ENCODE measurements at regions not wholly inside any gene's neighbourhood (a gene's known extent, or its start where the extent isn't known, plus 50 kb on each side); places are given as distances from the start of the nearest gene placed in this dataset.
"Not testable (repeated sequence)": the region's sequence is repeated elsewhere in the genome, so short reads cannot be mapped to it uniquely, and the experiment has no call there.

- H2AK5ac ChIP-seq (ENCODE audit: low read length) = no peak overlapping the region
- no peak overlapping the region for H3K56ac ChIP-seq (ENCODE audit: low read length)
- H2BK5ac ChIP-seq (ENCODE audit: low read length) = no peak overlapping the region
- no peak overlapping the region for H3K9ac ChIP-seq (ENCODE audit: low read length)
- peaks cover 6% of the 10 kb centered on the region for H3K4me1 ChIP-seq (ENCODE audit: control insufficient read depth, low read depth, low read length)
- H3K4me2 ChIP-seq (ENCODE audit: low read length) = no peak overlapping the region
- no peaks in the 10 kb centered on the region for H3K79me1 ChIP-seq (ENCODE audit: low read length)
- H3K79me2 ChIP-seq (ENCODE audit: control insufficient read depth, insufficient read depth, low read length) = no peaks in the 10 kb centered on the region
- H3K27me3 ChIP-seq (ENCODE audit: insufficient read depth, low read length, poor library complexity) = no peaks in the 10 kb centered on the region
- no peaks in the 10 kb centered on the region for H3K36me3 ChIP-seq (ENCODE audit: control insufficient read depth, insufficient read depth, low read length)
- no peak overlapping the region for H3K27ac ChIP-seq (ENCODE audit: low read depth, low read length)
- H3K23ac ChIP-seq (ENCODE audit: low read length) = no peak overlapping the region
- no peak overlapping the region for H2BK15ac ChIP-seq (replicated peaks; ENCODE audit: low read depth)
- no peak overlapping the region for H4K8ac ChIP-seq (ENCODE audit: low read depth, low read length)
- no CpG with 5 or more reads among the region's 2 CpGs for WGBS (ENCODE audit: extremely low coverage, insufficient coverage, low lambda C conversion rate)
- DNase-seq = no peak
- H3K18ac ChIP-seq (ENCODE audit: low read length) = no peak overlapping the region
- no peak overlapping the region for H3K4ac ChIP-seq (ENCODE audit: low read depth, low read length)
- H4K5ac ChIP-seq (ENCODE audit: low read length) = no peak overlapping the region
- H2BK120ac ChIP-seq (ENCODE audit: low read depth, low read length) = no peak overlapping the region
- H3K4me3 ChIP-seq (ENCODE audit: low read length) = no peak overlapping the region
These were observed 164.9 kb downstream of the NAA11 start for GRCh38 chr4:79160962-79161361.

DNA sequence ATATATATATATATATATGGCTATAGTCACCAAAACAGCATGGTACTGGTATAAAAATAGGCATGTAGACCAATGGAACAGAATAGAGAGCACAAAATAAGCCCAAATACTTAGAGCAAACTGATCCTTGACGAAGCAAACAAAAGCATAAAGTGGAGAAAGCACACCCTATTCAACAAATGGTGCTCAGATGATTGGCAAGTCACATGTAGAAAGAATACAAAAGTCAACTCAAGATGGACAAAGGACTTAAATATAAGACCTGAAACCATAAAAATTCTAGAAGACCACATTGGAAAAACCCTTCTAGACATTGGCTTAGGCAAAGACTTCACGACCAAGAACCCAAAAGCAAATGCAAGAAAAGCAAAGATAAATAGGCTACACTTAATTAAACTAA lies 167.2 kb downstream of the NAA11 start:
- H3K27me3 ChIP-seq (ENCODE audit: insufficient read depth, low read length, poor library complexity); H3K18ac ChIP-seq (ENCODE audit: low read length); H4K8ac ChIP-seq (ENCODE audit: low read depth, low read length); H3K56ac ChIP-seq (ENCODE audit: low read length); H2BK5ac ChIP-seq (ENCODE audit: low read length); H2BK120ac ChIP-seq (ENCODE audit: low read depth, low read length); H3K4me2 ChIP-seq (ENCODE audit: low read length); DNase-seq; H3K23ac ChIP-seq (ENCODE audit: low read length); H3K4me3 ChIP-seq (ENCODE audit: low read length); H4K5ac ChIP-seq (ENCODE audit: low read length); H3K4me1 ChIP-seq (ENCODE audit: control insufficient read depth, low read depth, low read length); H3K9ac ChIP-seq (ENCODE audit: low read length); H3K4ac ChIP-seq (ENCODE audit: low read depth, low read length); H3K79me1 ChIP-seq (ENCODE audit: low read length); H3K79me2 ChIP-seq (ENCODE audit: control insufficient read depth, insufficient read depth, low read length); H2AK5ac ChIP-seq (ENCODE audit: low read length); H3K36me3 ChIP-seq (ENCODE audit: control insufficient read depth, insufficient read depth, low read length); H3K27ac ChIP-seq (ENCODE audit: low read depth, low read length); H2BK15ac ChIP-seq (replicated peaks; ENCODE audit: low read depth): not testable (repeated sequence)
- WGBS (ENCODE audit: extremely low coverage, insufficient coverage, low lambda C conversion rate) = no CpG with 5 or more reads among the region's 2 CpGs

- Histone ChIP-seq H3K9ac (ENCODE audit: low read length) (no peak overlapping the region), H3K4ac (ENCODE audit: low read depth, low read length) (no peak overlapping the region), H2BK5ac (ENCODE audit: low read length) (no peak overlapping the region), H2BK15ac (replicated peaks; ENCODE audit: low read depth) (no peak overlapping the region), H4K8ac (ENCODE audit: low read depth, low read length) (no peak overlapping the region), H2AK5ac (ENCODE audit: low read length) (no peak overlapping the region), H4K5ac (ENCODE audit: low read length) (no peak overlapping the region), H2BK120ac (ENCODE audit: low read depth, low read length) (no peak overlapping the region), H3K18ac (ENCODE audit: low read length) (no peak overlapping the region), H3K4me1 (ENCODE audit: control insufficient read depth, low read depth, low read length) (no peaks in the 10 kb centered on the region), H3K23ac (ENCODE audit: low read length) (no peak overlapping the region), H3K36me3 (ENCODE audit: control insufficient read depth, insufficient read depth, low read length) (no peaks in the 10 kb centered on the region), H3K4me3 (ENCODE audit: low read length) (no peak overlapping the region), H3K27me3 (ENCODE audit: insufficient read depth, low read length, poor library complexity) (no peaks in the 10 kb centered on the region), H3K56ac (ENCODE audit: low read length) (no peak overlapping the region), H3K27ac (ENCODE audit: low read depth, low read length) (no peak overlapping the region), H3K4me2 (ENCODE audit: low read length) (no peak overlapping the region), H3K79me2 (ENCODE audit: control insufficient read depth, insufficient read depth, low read length) (no peaks in the 10 kb centered on the region), H3K79me1 (ENCODE audit: low read length) (no peaks in the 10 kb centered on the region)
- no CpG with 5 or more reads among the region's 3 CpGs for WGBS (ENCODE audit: extremely low coverage, insufficient coverage, low lambda C conversion rate)
- DNase-seq = no peak
These were observed 170.5 kb downstream of the NAA11 start for GRCh38 chr4:79155336-79155735.

DNA sequence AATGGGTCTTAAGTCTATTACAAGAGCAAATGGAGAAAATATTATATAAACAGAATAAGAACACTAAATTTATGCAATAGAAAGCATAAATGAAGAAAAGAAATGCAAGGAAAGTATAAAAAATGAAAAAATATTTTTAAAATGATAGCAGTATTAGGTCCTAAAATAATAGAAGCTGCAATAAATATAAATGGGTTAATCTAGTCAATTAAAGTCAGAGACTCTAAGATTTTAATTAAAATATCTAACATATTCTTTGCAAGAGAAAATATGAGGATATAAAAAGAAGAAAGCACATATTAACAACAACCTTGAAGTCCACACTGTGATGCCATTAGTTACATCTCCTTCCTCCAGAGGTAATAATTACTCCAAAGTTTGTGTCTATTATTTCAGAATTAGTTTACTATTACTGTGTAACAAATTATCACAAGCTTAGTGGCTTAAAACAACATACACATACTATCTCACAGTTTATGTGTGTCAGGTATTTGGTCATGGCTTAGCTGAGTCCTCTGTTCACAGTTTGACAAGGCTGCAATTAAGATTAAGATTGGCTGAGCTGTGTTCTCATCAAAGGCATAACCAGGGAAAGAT lies 174.9 kb downstream of the NAA11 start:
- Histone ChIP-seq H3K23ac (ENCODE audit: low read length) (no peak overlapping the region), H3K18ac (ENCODE audit: low read length) (no peak overlapping the region), H3K27me3 (ENCODE audit: insufficient read depth, low read length, poor library complexity) (no peaks in the 10 kb centered on the region), H3K56ac (ENCODE audit: low read length) (no peak overlapping the region), H3K4me3 (ENCODE audit: low read length) (no peak overlapping the region), H2AK5ac (ENCODE audit: low read length) (no peak overlapping the region), H3K79me2 (ENCODE audit: control insufficient read depth, insufficient read depth, low read length) (no peaks in the 10 kb centered on the region), H3K27ac (ENCODE audit: low read depth, low read length) (no peak overlapping the region), H2BK15ac (replicated peaks; ENCODE audit: low read depth) (no peak overlapping the region), H2BK5ac (ENCODE audit: low read length) (no peak overlapping the region), H3K4me2 (ENCODE audit: low read length) (no peak overlapping the region), H3K4ac (ENCODE audit: low read depth, low read length) (no peak overlapping the region), H2BK120ac (ENCODE audit: low read depth, low read length) (no peak overlapping the region), H3K36me3 (ENCODE audit: control insufficient read depth, insufficient read depth, low read length) (no peaks in the 10 kb centered on the region), H3K79me1 (ENCODE audit: low read length) (no peaks in the 10 kb centered on the region), H3K4me1 (ENCODE audit: control insufficient read depth, low read depth, low read length) (no peaks in the 10 kb centered on the region), H4K8ac (ENCODE audit: low read depth, low read length) (no peak overlapping the region), H3K9ac (ENCODE audit: low read length) (no peak overlapping the region), H4K5ac (ENCODE audit: low read length) (no peak overlapping the region)
- peak; percentile 13 for DNase-seq

DNA sequence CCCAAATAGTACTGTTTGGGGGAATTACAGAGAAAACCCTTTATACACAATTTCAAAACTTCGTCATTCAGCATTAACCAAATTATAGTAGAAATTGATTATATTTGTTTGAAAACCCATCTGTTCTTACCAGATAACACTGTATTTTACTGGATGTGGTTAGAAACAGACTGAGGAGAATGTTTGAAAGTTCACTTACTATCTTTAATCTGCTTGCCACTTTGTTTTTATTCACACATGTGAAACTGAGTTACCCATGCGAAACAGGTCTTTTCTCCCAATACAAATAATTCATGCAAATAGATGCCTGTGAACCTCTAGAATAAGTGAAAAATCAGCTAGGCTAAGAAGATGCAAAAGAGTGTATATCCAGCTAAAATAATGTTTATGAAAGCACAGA lies 177.5 kb downstream of the NAA11 start:
- Histone ChIP-seq H4K5ac (ENCODE audit: low read length) (no peak overlapping the region), H3K56ac (ENCODE audit: low read length) (no peak overlapping the region), H2BK120ac (ENCODE audit: low read depth, low read length) (no peak overlapping the region), H3K27me3 (ENCODE audit: insufficient read depth, low read length, poor library complexity) (no peaks in the 10 kb centered on the region), H3K4me3 (ENCODE audit: low read length) (no peak overlapping the region), H3K36me3 (ENCODE audit: control insufficient read depth, insufficient read depth, low read length) (no peaks in the 10 kb centered on the region), H4K8ac (ENCODE audit: low read depth, low read length) (no peak overlapping the region), H3K9ac (ENCODE audit: low read length) (no peak overlapping the region), H2AK5ac (ENCODE audit: low read length) (no peak overlapping the region), H2BK15ac (replicated peaks; ENCODE audit: low read depth) (no peak overlapping the region), H3K79me2 (ENCODE audit: control insufficient read depth, insufficient read depth, low read length) (no peaks in the 10 kb centered on the region), H2BK5ac (ENCODE audit: low read length) (no peak overlapping the region), H3K4ac (ENCODE audit: low read depth, low read length) (no peak overlapping the region), H3K4me1 (ENCODE audit: control insufficient read depth, low read depth, low read length) (no peaks in the 10 kb centered on the region), H3K79me1 (ENCODE audit: low read length) (no peaks in the 10 kb centered on the region), H3K18ac (ENCODE audit: low read length) (no peak overlapping the region), H3K4me2 (ENCODE audit: low read length) (no peak overlapping the region), H3K23ac (ENCODE audit: low read length) (no peak overlapping the region), H3K27ac (ENCODE audit: low read depth, low read length) (no peak overlapping the region)
- no CpG with 5 or more reads among the region's 2 CpGs for WGBS (ENCODE audit: extremely low coverage, insufficient coverage, low lambda C conversion rate)
- no peak for DNase-seq

- Histone ChIP-seq H2BK5ac (ENCODE audit: low read length) (no peak overlapping the region), H3K18ac (ENCODE audit: low read length) (no peak overlapping the region), H3K27ac (ENCODE audit: low read depth, low read length) (no peak overlapping the region), H3K9ac (ENCODE audit: low read length) (no peak overlapping the region), H3K79me1 (ENCODE audit: low read length) (no peaks in the 10 kb centered on the region), H3K27me3 (ENCODE audit: insufficient read depth, low read length, poor library complexity) (no peaks in the 10 kb centered on the region), H3K4me2 (ENCODE audit: low read length) (no peak overlapping the region), H3K4me1 (ENCODE audit: control insufficient read depth, low read depth, low read length) (no peaks in the 10 kb centered on the region), H3K56ac (ENCODE audit: low read length) (no peak overlapping the region), H2BK15ac (replicated peaks; ENCODE audit: low read depth) (no peak overlapping the region), H2AK5ac (ENCODE audit: low read length) (no peak overlapping the region), H4K5ac (ENCODE audit: low read length) (no peak overlapping the region), H3K79me2 (ENCODE audit: control insufficient read depth, insufficient read depth, low read length) (no peaks in the 10 kb centered on the region), H3K23ac (ENCODE audit: low read length) (no peak overlapping the region), H4K8ac (ENCODE audit: low read depth, low read length) (no peak overlapping the region), H3K4ac (ENCODE audit: low read depth, low read length) (no peak overlapping the region), H2BK120ac (ENCODE audit: low read depth, low read length) (no peak overlapping the region), H3K4me3 (ENCODE audit: low read length) (no peak overlapping the region), H3K36me3 (ENCODE audit: control insufficient read depth, insufficient read depth, low read length) (no peaks in the 10 kb centered on the region)
- DNase-seq = no peak
- WGBS (ENCODE audit: extremely low coverage, insufficient coverage, low lambda C conversion rate) = no CpG with 5 or more reads among the region's 1 CpG
These were observed 178.6 kb downstream of the NAA11 start for GRCh38 chr4:79147251-79147650.
